ENCODE measurements at regions not wholly inside any gene's neighbourhood (a gene's known extent, or its start where the extent isn't known, plus 50 kb on each side); places are given as distances from the start of the nearest gene placed in this dataset.

DNA sequence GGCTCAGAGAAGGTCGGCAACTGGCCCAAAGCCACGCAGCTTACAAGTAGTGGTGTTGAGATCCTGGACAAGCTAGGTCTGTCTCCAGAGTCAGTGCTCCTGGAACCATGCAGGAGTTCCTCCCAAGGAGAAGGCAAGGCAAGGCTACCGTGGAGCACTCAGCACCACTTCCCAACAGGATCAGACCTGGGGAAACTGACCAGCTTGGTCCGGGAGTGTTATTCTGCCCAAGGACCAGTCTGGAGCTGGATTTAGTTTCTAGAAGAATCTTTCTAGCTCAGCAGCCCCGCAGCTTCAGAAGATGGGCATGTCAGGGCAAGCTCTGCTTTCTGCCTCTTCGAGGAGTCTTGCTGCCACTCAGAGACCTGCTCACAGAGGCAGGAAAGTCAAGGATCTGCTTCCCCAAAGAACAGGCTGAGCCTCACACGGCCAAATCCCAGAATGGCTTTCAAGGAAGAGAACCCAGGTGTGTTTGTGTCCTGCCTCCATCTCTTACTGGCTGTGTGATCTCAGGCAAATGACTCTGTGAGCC lies 302.8 kb downstream of the MATN1 start:
- no peak for DNase-seq (ENCODE audit: low spot score, unreplicated experiment)
- Mint-ChIP-seq H3K4me3 (ENCODE audit: low read depth) (no peak overlapping the region), H3K9me3 (ENCODE audit: low read depth) (no peaks in the 10 kb centered on the region), H3K27ac (no peak overlapping the region), H3K36me3 (ENCODE audit: insufficient read depth) (no peaks in the 10 kb centered on the region), H3K4me1 (ENCODE audit: low read depth) (no peaks in the 10 kb centered on the region), H3K27me3 (peaks cover 4% of the 10 kb centered on the region)
- TF ChIP-seq, protein P1, sequence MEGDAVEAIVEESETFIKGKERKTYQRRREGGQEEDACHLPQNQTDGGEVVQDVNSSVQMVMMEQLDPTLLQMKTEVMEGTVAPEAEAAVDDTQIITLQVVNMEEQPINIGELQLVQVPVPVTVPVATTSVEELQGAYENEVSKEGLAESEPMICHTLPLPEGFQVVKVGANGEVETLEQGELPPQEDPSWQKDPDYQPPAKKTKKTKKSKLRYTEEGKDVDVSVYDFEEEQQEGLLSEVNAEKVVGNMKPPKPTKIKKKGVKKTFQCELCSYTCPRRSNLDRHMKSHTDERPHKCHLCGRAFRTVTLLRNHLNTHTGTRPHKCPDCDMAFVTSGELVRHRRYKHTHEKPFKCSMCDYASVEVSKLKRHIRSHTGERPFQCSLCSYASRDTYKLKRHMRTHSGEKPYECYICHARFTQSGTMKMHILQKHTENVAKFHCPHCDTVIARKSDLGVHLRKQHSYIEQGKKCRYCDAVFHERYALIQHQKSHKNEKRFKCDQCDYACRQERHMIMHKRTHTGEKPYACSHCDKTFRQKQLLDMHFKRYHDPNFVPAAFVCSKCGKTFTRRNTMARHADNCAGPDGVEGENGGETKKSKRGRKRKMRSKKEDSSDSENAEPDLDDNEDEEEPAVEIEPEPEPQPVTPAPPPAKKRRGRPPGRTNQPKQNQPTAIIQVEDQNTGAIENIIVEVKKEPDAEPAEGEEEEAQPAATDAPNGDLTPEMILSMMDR (IDR thresholded peaks at IDR 0.05; ENCODE audit: unreplicated experiment), result no peak

DNA sequence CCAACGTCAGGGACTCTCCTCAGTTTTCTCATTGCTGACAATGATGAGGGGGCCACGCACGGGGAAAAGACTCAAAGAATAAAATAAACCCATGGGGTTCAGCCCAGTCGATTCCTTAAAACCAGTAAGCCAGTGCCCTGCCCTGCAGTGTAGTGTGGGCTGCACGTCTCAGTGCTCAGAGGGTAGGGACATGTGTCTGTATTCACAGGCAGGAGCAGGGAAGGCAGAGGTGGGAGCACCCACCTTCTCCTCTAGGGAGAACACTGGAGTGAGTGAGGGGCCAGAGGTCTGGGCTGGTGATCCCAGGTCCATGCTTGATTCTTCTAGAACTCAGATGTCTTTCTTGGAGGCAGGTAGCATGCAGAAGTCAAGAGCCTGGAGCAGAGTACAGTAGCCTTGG lies 303.6 kb downstream of the MATN1 start:
- no peaks in the 10 kb centered on the region for H3K36me3 Mint-ChIP-seq (ENCODE audit: insufficient read depth)
- no peaks in the 10 kb centered on the region for H3K4me1 Mint-ChIP-seq (ENCODE audit: low read depth)
- TF ChIP-seq, protein P1 (IDR thresholded peaks at IDR 0.05; ENCODE audit: unreplicated experiment), result no peak
- no peak for DNase-seq (ENCODE audit: low spot score, unreplicated experiment)
- H3K9me3 Mint-ChIP-seq (ENCODE audit: low read depth), result no peaks in the 10 kb centered on the region
- H3K27me3 Mint-ChIP-seq, result peaks cover 4% of the 10 kb centered on the region
- no peak overlapping the region for H3K27ac Mint-ChIP-seq
- no peak overlapping the region for H3K4me3 Mint-ChIP-seq (ENCODE audit: low read depth)

DNA sequence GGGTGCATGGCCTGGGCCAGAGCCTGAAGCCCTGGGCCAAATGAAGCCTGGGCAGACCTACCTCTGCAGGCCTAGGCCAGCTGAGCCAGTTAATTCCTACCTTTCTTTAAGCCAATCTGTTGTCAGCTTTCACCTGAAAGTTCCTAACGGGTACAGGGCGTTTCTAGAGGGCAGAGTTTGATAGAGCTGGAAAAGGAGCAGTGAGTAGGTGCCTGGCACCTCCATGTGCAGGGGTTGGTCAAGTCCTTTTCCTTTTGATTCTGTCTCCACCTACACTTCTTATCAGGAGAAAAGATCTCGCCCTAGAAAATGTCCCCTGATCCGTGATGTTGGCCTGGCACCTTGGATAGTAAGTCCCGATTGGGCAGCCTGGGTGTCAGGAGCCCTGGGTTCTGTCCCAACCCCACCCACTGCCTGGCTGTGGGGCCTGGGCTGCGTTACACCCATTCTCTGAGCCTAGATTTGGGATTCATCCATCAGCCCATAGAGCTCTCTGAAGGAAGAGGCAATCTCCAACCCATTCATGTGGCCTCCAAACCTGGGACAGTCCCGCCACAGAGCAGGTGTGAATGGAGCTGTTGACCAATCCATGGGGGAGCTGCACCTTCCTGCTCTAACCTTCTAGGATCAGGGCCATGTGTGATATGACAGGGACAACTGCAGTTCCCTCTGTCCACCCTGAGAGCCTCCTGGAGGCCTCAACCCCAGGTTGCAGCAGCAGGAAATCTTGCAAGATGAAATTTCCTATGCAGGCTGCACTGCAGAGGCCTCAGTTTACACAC lies 304.3 kb downstream of the MATN1 start:
- DNase-seq (ENCODE audit: low spot score, unreplicated experiment), result no peak
- TF ChIP-seq, protein P1 (IDR thresholded peaks at IDR 0.05; ENCODE audit: unreplicated experiment), result no peak
- Mint-ChIP-seq H3K27me3 (peaks cover 4% of the 10 kb centered on the region), H3K4me3 (ENCODE audit: low read depth) (no peak overlapping the region), H3K36me3 (ENCODE audit: insufficient read depth) (no peaks in the 10 kb centered on the region), H3K9me3 (ENCODE audit: low read depth) (no peaks in the 10 kb centered on the region), H3K4me1 (ENCODE audit: low read depth) (no peaks in the 10 kb centered on the region), H3K27ac (no peak overlapping the region)

DNA sequence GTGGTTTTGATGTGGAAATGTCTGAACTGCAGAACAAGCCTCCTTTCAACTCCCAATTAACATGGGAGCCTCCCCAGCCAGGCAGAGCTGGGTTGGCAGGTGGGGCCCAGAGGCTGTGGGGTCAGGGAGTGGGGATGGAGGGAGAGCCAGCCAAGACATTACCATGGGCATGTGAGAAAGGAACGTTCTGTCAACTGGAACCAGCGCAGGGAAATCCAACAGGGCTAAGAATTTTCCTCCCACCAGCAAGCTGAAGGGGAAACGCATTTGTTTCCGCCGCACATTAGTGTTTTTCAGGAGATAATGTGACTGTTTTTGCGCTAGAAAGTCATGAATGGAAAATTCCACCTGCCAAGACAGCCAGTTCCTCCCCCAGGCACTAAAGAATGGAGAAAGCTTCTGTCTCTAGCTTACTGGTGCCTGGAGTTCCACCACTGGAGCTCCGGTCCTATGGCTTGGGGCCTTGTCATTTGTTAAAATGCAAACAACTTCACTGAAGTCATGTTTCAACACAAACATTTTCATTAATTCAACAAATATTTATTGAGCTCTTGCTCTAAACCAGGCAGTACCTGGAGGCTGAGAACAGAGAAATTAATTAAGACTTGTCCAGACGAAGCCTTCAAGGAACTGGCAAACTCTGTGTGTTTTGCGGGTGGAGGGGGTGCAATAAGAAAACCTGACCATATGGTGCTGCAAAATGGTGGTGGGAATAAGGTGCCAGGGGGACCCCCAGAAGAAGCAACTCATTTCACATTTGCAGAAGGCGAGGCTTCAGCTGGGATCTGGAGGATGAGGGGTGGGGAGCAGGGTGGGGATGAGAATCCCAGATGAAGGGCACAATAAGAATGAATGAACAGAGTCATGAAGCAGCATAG lies 305.1 kb downstream of the MATN1 start:
- TF ChIP-seq, protein P1 (IDR thresholded peaks at IDR 0.05; ENCODE audit: unreplicated experiment), result no peak
- Mint-ChIP-seq H3K36me3 (ENCODE audit: insufficient read depth) (no peaks in the 10 kb centered on the region), H3K27ac (no peak overlapping the region), H3K27me3 (peaks cover 4% of the 10 kb centered on the region), H3K9me3 (ENCODE audit: low read depth) (no peaks in the 10 kb centered on the region), H3K4me1 (ENCODE audit: low read depth) (no peaks in the 10 kb centered on the region), H3K4me3 (ENCODE audit: low read depth) (no peak overlapping the region)
- DNase-seq (ENCODE audit: low spot score, unreplicated experiment), result no peak

DNA sequence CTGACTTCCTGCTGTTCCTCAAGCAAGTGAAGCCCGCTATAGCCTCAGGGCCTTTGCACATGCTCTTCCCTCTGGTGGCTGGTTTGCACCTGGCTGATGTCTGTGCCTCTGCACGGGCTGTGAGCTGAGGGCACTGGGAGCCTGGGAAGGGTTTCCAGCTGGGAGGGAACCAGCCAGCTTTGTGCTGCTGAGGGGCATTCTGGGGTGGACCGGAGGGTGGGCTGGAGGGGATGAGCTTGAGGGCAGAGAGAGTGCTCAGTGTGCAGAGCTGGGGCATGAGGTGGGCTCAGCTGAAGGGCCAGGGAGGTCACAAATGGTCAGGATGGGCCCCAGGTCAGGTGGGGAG lies 305.7 kb downstream of the MATN1 start:
- DNase-seq (ENCODE audit: low spot score, unreplicated experiment), result no peak

More for the DNA sequence above, 305.7 kb downstream of the MATN1 start:
- Mint-ChIP-seq H3K27ac (no peak overlapping the region), H3K36me3 (ENCODE audit: insufficient read depth) (no peaks in the 10 kb centered on the region), H3K9me3 (ENCODE audit: low read depth) (no peaks in the 10 kb centered on the region), H3K4me1 (ENCODE audit: low read depth) (no peaks in the 10 kb centered on the region), H3K27me3 (peaks cover 6% of the 10 kb centered on the region), H3K4me3 (ENCODE audit: low read depth) (no peak overlapping the region)
- TF ChIP-seq, protein P1 (IDR thresholded peaks at IDR 0.05; ENCODE audit: unreplicated experiment), result no peak

All from progenitor cell of endocrine pancreas (in vitro differentiated cells).